Stimulated activated CD4-positive, alpha-beta T cell treated with anti-CD3 and anti-CD28 coated beads, Interleukin-15, amount 100 ng/mL, for 1 hour (primary cell): ENCODE measurements at regions not wholly inside any gene's neighbourhood (a gene's known extent, or its start where the extent isn't known, plus 50 kb on each side); places are given as distances from the start of the nearest gene placed in this dataset.

Experiments used
- DNase-seq, 2 donors: peaks; one replicate each; pipeline ENCODE4 v3.0.0-alpha.2; 2020; ENCODE audit warnings: low read depth in 1 of 2, low spot score in 1 of 2

GRCh38 chr7:21028186-21028585 is 241.5 kb upstream of the SP8 start:
- DNase-seq = no peak

GRCh38 chr7:21028599-21028998 is 241.9 kb upstream of the SP8 start:
- DNase-seq = no peak

- DNase-seq = no peak
These were observed 242.3 kb upstream of the SP8 start for GRCh38 chr7:21029006-21029405.

- no peak for DNase-seq
These were observed 243.7 kb upstream of the SP8 start for GRCh38 chr7:21030237-21030871.

- no peak for DNase-seq
These were observed 254.6 kb upstream of the SP8 start for GRCh38 chr7:21041252-21041651.

- DNase-seq = no peak
These were observed 255.0 kb upstream of the SP8 start for GRCh38 chr7:21041666-21042065.

- DNase-seq = no peak
These were observed 257.7 kb upstream of the SP8 start for GRCh38 chr7:21044384-21044783.

- no peak for DNase-seq
These were observed 258.4 kb upstream of the SP8 start for GRCh38 chr7:21044913-21045568.

- DNase-seq = no peak
These were observed 265.2 kb upstream of the SP8 start for GRCh38 chr7:21051865-21052264.

- DNase-seq = no peak
These were observed 267.9 kb upstream of the SP8 start for GRCh38 chr7:21054427-21055112.

- no peak for DNase-seq
These were observed 272.4 kb upstream of the SP8 start for GRCh38 chr7:21059069-21059468.

GRCh38 chr7:21063106-21063505 is 276.4 kb upstream of the SP8 start:
- DNase-seq = no peak

GRCh38 chr7:21064698-21065648 is 278.3 kb upstream of the SP8 start:
- DNase-seq = no peak

GRCh38 chr7:21066221-21066620 is 279.5 kb upstream of the SP8 start:
- no peak for DNase-seq

GRCh38 chr7:21067216-21067615 is 280.5 kb upstream of the SP8 start:
- DNase-seq = no peak

- DNase-seq = no peak
These were observed 283.9 kb upstream of the SP8 start for GRCh38 chr7:21070571-21071090.

GRCh38 chr7:21071561-21072501 is 285.1 kb upstream of the SP8 start:
- DNase-seq = no peak

GRCh38 chr7:21076054-21076453 is 289.4 kb upstream of the SP8 start:
- DNase-seq = no peak

GRCh38 chr7:21076574-21076973 is 289.9 kb upstream of the SP8 start:
- DNase-seq = no peak

- DNase-seq = no peak
These were observed 290.9 kb upstream of the SP8 start for GRCh38 chr7:21077602-21078001.
